MCF 10A (cell line): ENCODE measurements at regions not wholly inside any gene's neighbourhood (a gene's known extent, or its start where the extent isn't known, plus 50 kb on each side); places are given as distances from the start of the nearest gene placed in this dataset.

Experiments
- BruUV-seq: library from RNA; stranded (reverse); fragments of 400-500 nt; replicated peaks from 2 replicates; lab custom pipeline; 2021; lab: Mats Ljungman, UMichigan
- CTCF ChIA-PET: fragments of 300-600 bp; sonication (Branson Sonifier 250); formaldehyde crosslinking; extraction: SDS; loops from one replicate; lab custom pipeline; 2021; ENCODE audit warnings: antibody characterized with exemption, inconsistent platforms; lab: Yijun Ruan, JAX
- POLR2A ChIA-PET: fragments of 300-600, 350-650 bp; sonication (Branson Sonifier 250); formaldehyde crosslinking; extraction: SDS; loops from one replicate; lab custom pipeline; 2020; ENCODE audit warnings: antibody characterized with exemption, inconsistent platforms; lab: Yijun Ruan, JAX
- DNase-seq: peaks from one replicate; pipeline ENCODE4 v3.0.0-alpha.2; 2018; ENCODE audit not compliant: unreplicated experiment
- H3K27ac Mint-ChIP-seq: one replicate; pipeline ENCODE4 v1.8.0; 2022; ENCODE audit warnings: mild to moderate bottlenecking, low read depth, mixed read lengths; ENCODE audit not compliant: unreplicated experiment
- H3K27me3 Mint-ChIP-seq: one replicate; pipeline ENCODE4 v1.8.0; 2022; ENCODE audit warnings: mixed read lengths; ENCODE audit not compliant: insufficient read depth, unreplicated experiment
- H3K36me3 Mint-ChIP-seq: one replicate; pipeline ENCODE4 v1.8.0; 2022; ENCODE audit warnings: mild to moderate bottlenecking, moderate library complexity, mixed read lengths; ENCODE audit not compliant: insufficient read depth, unreplicated experiment
- H3K4me1 Mint-ChIP-seq: one replicate; pipeline ENCODE4 v1.8.0; 2022; ENCODE audit warnings: mixed read lengths; ENCODE audit not compliant: insufficient read depth, unreplicated experiment
- H3K4me3 Mint-ChIP-seq: one replicate; pipeline ENCODE4 v1.8.0; 2022; ENCODE audit warnings: mild to moderate bottlenecking, moderate library complexity, mixed read lengths; ENCODE audit not compliant: unreplicated experiment
- H3K9me3 Mint-ChIP-seq: one replicate; pipeline ENCODE4 v1.8.0; 2022; ENCODE audit warnings: mixed read lengths; ENCODE audit not compliant: unreplicated experiment
- CTCF ChIP-seq: fragments of 200-600 bp; IDR thresholded peaks from one replicate; pipeline ENCODE4 v1.8.0; 2022; ENCODE audit warnings: antibody characterized with exemption, mild to moderate bottlenecking; ENCODE audit not compliant: unreplicated experiment
- intact Hi-C: fragments of 100-400 bp; cut with micrococcal nuclease; formaldehyde crosslinking; loops from 2 replicates; pipeline ENCODE4 v1.14.1; 2022

DNA sequence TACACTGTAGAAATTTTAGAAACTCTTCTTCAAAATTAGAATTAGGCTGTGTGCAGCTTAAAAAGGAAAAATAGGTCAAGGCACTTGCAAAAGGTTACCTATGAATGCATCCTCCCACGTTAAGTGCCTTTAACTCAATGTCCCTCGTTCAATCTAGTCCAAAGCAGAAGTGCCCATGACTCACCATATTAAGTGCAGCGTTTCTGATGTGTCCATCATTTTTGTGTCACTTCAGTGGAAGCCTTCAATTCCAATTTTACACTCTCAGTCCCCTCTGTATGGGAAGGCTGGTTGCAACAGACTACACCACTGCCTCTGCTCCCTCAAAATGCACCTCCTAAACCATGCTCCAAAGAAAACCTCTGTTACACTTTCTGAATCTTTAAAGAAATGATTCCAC, 53.4 kb downstream of the FOXB1 start:
- no peak for TF ChIP-seq CTCF
- H3K9me3 Mint-ChIP-seq: peaks cover 15% of the 10 kb centered on the region
- peaks cover 13% of the 10 kb centered on the region for H3K4me1 Mint-ChIP-seq
- H3K4me3 Mint-ChIP-seq: no peak overlapping the region
- CTCF ChIA-PET: interaction anchor here (0.7 to 1.0 kb wide), 2 partner anchors 10 to 51 kb away, joined by 3 to 5 read pairs; no protein-coding TSS in a partner anchor
- H3K36me3 Mint-ChIP-seq: no peaks in the 10 kb centered on the region
- intact Hi-C loops: no loop called here
- DNase-seq: no peak
- BruUV-seq: no TSS peak
- H3K27ac Mint-ChIP-seq: no peak overlapping the region
- no peaks in the 10 kb centered on the region for H3K27me3 Mint-ChIP-seq
- POLR2A ChIA-PET: no interaction called here

DNA sequence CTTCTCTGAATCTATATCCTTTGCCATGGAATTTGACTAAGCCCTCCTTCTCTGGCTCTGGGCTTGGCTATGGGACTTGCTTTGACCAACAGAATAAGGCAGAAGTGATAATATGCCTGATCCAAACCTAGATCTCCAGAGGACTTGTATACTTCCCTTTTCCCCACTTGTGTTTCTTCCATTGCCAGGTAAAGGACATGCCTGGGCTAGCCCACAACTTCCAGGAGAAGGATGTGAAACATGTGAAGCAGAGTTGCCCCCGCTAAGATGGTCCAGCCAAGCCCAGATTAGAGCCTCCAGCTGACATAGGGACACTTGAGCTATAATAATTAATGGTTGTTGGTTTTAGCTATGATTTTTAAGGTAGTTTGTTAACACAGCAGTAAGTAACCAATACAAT, 55.1 kb downstream of the FOXB1 start:
- Mint-ChIP-seq H3K4me1 (peaks cover 5% of the 10 kb centered on the region), H3K27ac (peak overlapping the region; percentile 61), H3K9me3 (peaks cover 15% of the 10 kb centered on the region), H3K4me3 (no peak overlapping the region), H3K27me3 (no peaks in the 10 kb centered on the region), H3K36me3 (no peaks in the 10 kb centered on the region)
- no TSS peak for BruUV-seq
- CTCF ChIA-PET: interaction anchor here (0.6 to 1.4 kb wide), 6 partner anchors 9 to 462 kb away, joined by 3 to 4 read pairs (median 3); no protein-coding TSS in a partner anchor
- POLR2A ChIA-PET: interaction anchor here (0.7 to 1.9 kb wide), 5 partner anchors 9 to 108 kb away, joined by 4 to 10 read pairs (median 4); no protein-coding TSS in a partner anchor
- DNase-seq: no peak
- no peak for TF ChIP-seq CTCF
- intact Hi-C loops: no loop called here

GRCh38 chr15:60061758-60062157, 57.6 kb downstream of the FOXB1 start:
- no TSS peak for BruUV-seq
- peaks cover 15% of the 10 kb centered on the region for H3K9me3 Mint-ChIP-seq
- H3K27me3 Mint-ChIP-seq: no peaks in the 10 kb centered on the region
- no peak for DNase-seq
- H3K4me1 Mint-ChIP-seq: no peaks in the 10 kb centered on the region
- TF ChIP-seq CTCF: no peak
- no peak overlapping the region for H3K4me3 Mint-ChIP-seq
- no peaks in the 10 kb centered on the region for H3K36me3 Mint-ChIP-seq
- intact Hi-C loops: no loop called here
- H3K27ac Mint-ChIP-seq: no peak overlapping the region
- ChIA-PET CTCF (no interaction called here), POLR2A (interaction anchor here (1.0 to 1.9 kb wide), 4 partner anchors 9 to 32 kb away, joined by 3 to 5 read pairs (median 3); no protein-coding TSS in a partner anchor)

DNA sequence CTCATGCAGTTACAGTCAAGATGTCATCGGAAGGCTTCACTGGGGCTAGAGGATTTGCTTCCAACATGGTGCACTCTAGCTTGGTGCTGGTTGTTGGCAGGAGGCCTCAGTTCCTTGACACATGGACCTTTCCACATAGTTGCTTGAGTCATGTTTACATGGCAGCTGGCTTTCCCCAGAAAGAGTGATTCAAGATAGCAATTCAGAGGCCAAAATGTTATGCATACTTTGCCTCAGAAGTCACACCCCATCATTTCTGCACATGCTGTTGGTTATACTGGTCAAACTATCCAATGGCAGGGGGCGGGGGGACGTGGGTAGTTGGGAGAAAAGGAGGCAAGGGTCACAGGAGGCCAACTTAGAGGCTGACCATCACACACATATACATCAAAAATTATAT, 58.7 kb downstream of the FOXB1 start:
- H3K4me3 Mint-ChIP-seq: no peak overlapping the region
- H3K9me3 Mint-ChIP-seq: peaks cover 15% of the 10 kb centered on the region
- DNase-seq: peak; percentile 35
- no peaks in the 10 kb centered on the region for H3K36me3 Mint-ChIP-seq
- H3K4me1 Mint-ChIP-seq: no peaks in the 10 kb centered on the region
- POLR2A ChIA-PET: interaction anchor here (0.6 to 1.9 kb wide), 6 partner anchors 8 to 1075 kb away, joined by 3 to 5 read pairs (median 4); partner anchors contain the start of gene RNF111
- CTCF ChIA-PET: interaction anchor here (0.9 kb wide), 1 partner anchor 10 kb away, joined by 3 read pairs; no protein-coding TSS in a partner anchor
- no peaks in the 10 kb centered on the region for H3K27me3 Mint-ChIP-seq
- intact Hi-C loops: no loop called here
- TF ChIP-seq CTCF: no peak
- no TSS peak for BruUV-seq
- H3K27ac Mint-ChIP-seq: no peak overlapping the region
